PC-3 (cell line): ENCODE measurements at regions not wholly inside any gene's neighbourhood (a gene's known extent, or its start where the extent isn't known, plus 50 kb on each side); places are given as distances from the start of the nearest gene placed in this dataset.

Experiments
- EZH2 ChIP-seq: fragments of 300-600 bp; sonication (generic); IDR thresholded peaks from one replicate; pipeline ENCODE4 v1.6.1; 2017; ENCODE audit warnings: antibody characterized with exemption, mild to moderate bottlenecking, low read length; ENCODE audit not compliant: unreplicated experiment
- EZH2phosphoT487 ChIP-seq: fragments of 300-600 bp; sonication (generic); IDR thresholded peaks from 2 replicates; pipeline ENCODE4 v1.6.1; 2018; ENCODE audit warnings: mild to moderate bottlenecking, antibody characterized with exemption, low read length, borderline replicate concordance
- TF ChIP-seq, protein P1 (sequence below): fragments of 300-600 bp; sonication (generic); conservative IDR thresholded peaks from 2 replicates; pipeline ENCODE4 v1.5.1; 2017; ENCODE audit warnings: antibody characterized with exemption, low read depth, mild to moderate bottlenecking, low read length

DNA sequence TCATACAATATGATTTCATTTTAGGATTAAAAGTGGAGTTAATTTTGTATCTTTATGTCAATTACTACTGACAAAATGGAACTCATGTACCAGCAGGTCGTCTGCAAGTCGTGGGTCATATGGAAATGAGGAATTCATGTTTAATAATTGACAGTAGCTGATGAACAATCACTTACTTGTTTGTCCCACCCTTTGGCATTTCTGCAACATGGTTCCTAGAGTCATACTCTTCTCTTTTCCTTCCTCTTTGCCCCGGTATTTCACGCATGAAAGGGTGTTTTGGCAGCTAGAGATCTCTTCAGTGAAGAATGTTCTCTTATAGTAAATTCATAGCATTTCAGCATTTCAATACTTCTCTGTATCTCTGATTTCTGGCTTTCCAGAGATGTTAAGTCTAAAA lies 133.3 kb upstream of the SLC24A5 start:
- TF ChIP-seq EZH2 (no peak), EZH2phosphoT487 (no peak)
- TF ChIP-seq, protein P1, sequence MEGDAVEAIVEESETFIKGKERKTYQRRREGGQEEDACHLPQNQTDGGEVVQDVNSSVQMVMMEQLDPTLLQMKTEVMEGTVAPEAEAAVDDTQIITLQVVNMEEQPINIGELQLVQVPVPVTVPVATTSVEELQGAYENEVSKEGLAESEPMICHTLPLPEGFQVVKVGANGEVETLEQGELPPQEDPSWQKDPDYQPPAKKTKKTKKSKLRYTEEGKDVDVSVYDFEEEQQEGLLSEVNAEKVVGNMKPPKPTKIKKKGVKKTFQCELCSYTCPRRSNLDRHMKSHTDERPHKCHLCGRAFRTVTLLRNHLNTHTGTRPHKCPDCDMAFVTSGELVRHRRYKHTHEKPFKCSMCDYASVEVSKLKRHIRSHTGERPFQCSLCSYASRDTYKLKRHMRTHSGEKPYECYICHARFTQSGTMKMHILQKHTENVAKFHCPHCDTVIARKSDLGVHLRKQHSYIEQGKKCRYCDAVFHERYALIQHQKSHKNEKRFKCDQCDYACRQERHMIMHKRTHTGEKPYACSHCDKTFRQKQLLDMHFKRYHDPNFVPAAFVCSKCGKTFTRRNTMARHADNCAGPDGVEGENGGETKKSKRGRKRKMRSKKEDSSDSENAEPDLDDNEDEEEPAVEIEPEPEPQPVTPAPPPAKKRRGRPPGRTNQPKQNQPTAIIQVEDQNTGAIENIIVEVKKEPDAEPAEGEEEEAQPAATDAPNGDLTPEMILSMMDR = no peak
